HG03025 (cell line): ENCODE measurements at regions not wholly inside any gene's neighbourhood (a gene's known extent, or its start where the extent isn't known, plus 50 kb on each side); places are given as distances from the start of the nearest gene placed in this dataset.

Source experiments
- ATAC-seq: cut with Tn5 transposase; IDR thresholded peaks from one replicate; pipeline ENCODE4 v1.9.1; 2021; ENCODE audit warnings: mild to moderate bottlenecking, moderate library complexity; ENCODE audit not compliant: unreplicated experiment, low FRiP score

- ATAC-seq, result no peak
Measured at GRCh38 chr17:71387456-71387855, 733.4 kb upstream of the SOX9 start.

- no peak for ATAC-seq
Measured at GRCh38 chr17:71392715-71393567, 727.9 kb upstream of the SOX9 start.

GRCh38 chr17:71395901-71396300 is 724.9 kb upstream of the SOX9 start:
- ATAC-seq, result no peak

GRCh38 chr17:71396711-71397110 is 724.1 kb upstream of the SOX9 start:
- no peak for ATAC-seq

GRCh38 chr17:71398025-71398424 is 722.8 kb upstream of the SOX9 start:
- no peak for ATAC-seq

GRCh38 chr17:71398800-71399219 is 722.0 kb upstream of the SOX9 start:
- no peak for ATAC-seq

GRCh38 chr17:71399221-71399620 is 721.6 kb upstream of the SOX9 start:
- no peak for ATAC-seq

- no peak for ATAC-seq
Measured at GRCh38 chr17:71399649-71400048, 721.2 kb upstream of the SOX9 start.

- no peak for ATAC-seq
Measured at GRCh38 chr17:71402007-71402406, 718.8 kb upstream of the SOX9 start.

- ATAC-seq, result no peak
Measured at GRCh38 chr17:71402661-71403141, 718.1 kb upstream of the SOX9 start.

- no peak for ATAC-seq
Measured at GRCh38 chr17:71405101-71405500, 715.7 kb upstream of the SOX9 start.

GRCh38 chr17:71407981-71408380 is 712.8 kb upstream of the SOX9 start:
- no peak for ATAC-seq

GRCh38 chr17:71409137-71409536 is 711.7 kb upstream of the SOX9 start:
- no peak for ATAC-seq

GRCh38 chr17:71409712-71410111 is 711.1 kb upstream of the SOX9 start:
- ATAC-seq, result no peak

- no peak for ATAC-seq
Measured at GRCh38 chr17:71412803-71413202, 708.0 kb upstream of the SOX9 start.

- no peak for ATAC-seq
Measured at GRCh38 chr17:71413935-71414334, 706.9 kb upstream of the SOX9 start.

GRCh38 chr17:71417142-71417541 is 703.7 kb upstream of the SOX9 start:
- ATAC-seq, result no peak

GRCh38 chr17:71422968-71423367 is 697.9 kb upstream of the SOX9 start:
- ATAC-seq, result no peak

- no peak for ATAC-seq
Measured at GRCh38 chr17:71423871-71424546, 696.8 kb upstream of the SOX9 start.

GRCh38 chr17:71427801-71428200 is 693.0 kb upstream of the SOX9 start:
- no peak for ATAC-seq

GRCh38 chr17:71428897-71429296 is 691.9 kb upstream of the SOX9 start:
- ATAC-seq, result no peak

- ATAC-seq, result no peak
Measured at GRCh38 chr17:71430281-71430680, 690.5 kb upstream of the SOX9 start.
